VCaP (cell line): ENCODE measurements at regions not wholly inside any gene's neighbourhood (a gene's known extent, or its start where the extent isn't known, plus 50 kb on each side); places are given as distances from the start of the nearest gene placed in this dataset.
"Not testable (repeated sequence)": the region's sequence is repeated elsewhere in the genome, so short reads cannot be mapped to it uniquely, and the experiment has no call there.

Experiments used
- H3K27ac ChIP-seq: fragments of 450-650 bp; 2 replicates; pipeline ENCODE4 v1.5.1; 2017
- CTCF ChIP-seq: fragments of 450-650 bp; conservative IDR thresholded peaks from 2 replicates; pipeline ENCODE4 v1.5.1; 2017; ENCODE audit warnings: mild to moderate bottlenecking, moderate library complexity

DNA sequence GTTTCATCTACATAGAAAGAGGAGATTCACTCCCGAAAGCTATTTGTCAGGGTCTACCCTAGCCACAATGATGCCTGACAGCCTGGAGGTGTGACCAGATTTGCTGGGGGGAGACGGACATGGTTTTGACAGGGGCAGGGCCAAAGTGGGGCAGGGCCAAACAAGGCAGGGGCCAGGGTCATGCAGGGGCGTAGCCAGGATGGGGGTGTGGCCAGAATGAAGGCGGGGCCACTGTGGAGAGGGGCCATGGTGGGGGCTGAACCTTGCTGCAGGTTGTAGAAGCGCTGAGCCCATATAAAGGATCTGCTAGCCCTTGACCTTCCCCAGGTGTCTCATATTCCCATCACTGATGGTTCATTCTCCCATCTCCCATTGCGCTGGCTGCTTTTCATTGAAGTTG, 184.1 kb upstream of the SULF2 start:
- no peak for TF ChIP-seq CTCF
- H3K27ac ChIP-seq = no peak overlapping the region

- no peak overlapping the region for H3K27ac ChIP-seq
- no peak for TF ChIP-seq CTCF
These were observed 183.4 kb upstream of the SULF2 start for GRCh38 chr20:47968541-47969310.

DNA sequence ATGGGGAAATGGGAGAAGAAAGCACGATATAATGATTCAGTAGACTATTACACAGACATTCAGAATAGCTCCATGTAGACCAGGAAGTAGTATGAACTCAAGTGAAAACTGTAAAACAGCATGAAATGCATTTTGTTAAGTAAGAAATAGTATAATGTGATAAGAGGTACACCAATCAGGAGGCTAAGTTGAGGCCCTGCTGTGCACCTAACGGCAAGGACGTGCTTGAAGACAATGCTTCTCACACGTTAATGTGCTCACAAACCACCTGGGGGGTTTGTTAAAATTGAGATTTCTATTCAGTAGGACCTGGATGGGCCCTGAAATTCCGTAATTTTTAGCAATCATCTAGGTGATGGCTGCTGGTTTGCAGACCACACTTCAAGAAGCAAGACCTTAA, 178.9 kb upstream of the SULF2 start:
- no peak for TF ChIP-seq CTCF

GRCh38 chr20:47963022-47963421, 177.7 kb upstream of the SULF2 start:
- TF ChIP-seq CTCF = no peak
- no peak overlapping the region for H3K27ac ChIP-seq

More for the DNA sequence above, 178.9 kb upstream of the SULF2 start:
- H3K27ac ChIP-seq = no peak overlapping the region

DNA sequence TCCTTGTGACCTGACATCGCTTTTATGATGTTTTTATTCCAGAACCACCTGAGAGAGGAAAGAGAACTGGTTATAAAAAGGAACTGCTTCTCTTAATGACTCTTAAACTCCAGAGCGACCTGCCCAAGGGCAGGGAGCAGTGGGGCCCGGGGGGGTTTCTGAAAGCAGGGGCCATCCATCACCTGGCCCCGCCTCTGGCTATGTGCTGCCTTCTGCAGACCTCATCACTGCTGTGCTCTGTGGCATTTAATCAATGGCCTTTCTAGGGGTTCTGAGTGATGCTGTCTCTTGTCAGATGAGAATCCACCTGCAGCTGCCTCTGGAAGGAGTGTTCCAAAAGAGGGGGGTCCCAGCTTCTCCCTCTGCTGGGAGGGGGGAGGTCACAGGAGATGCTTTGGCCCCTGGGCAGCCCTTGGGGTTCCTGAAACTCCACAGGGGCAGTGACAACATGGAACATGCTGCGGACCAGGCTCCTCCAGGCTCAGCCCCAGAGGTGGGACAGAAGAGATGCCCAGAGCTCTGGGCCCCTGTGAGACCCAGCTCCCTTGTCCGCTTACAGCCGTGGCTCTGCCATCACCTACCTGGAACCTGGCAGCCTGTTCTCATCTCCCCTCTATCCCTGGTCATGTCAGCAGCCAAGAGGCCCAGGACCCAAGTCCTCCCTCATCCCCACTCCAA, 177.1 kb upstream of the SULF2 start:
- no peak for TF ChIP-seq CTCF
- H3K27ac ChIP-seq = no peak overlapping the region

- TF ChIP-seq CTCF = no peak
- no peak overlapping the region for H3K27ac ChIP-seq
These were observed 175.7 kb upstream of the SULF2 start for GRCh38 chr20:47960769-47961541.

- no peak overlapping the region for H3K27ac ChIP-seq
- no peak for TF ChIP-seq CTCF
These were observed 175.0 kb upstream of the SULF2 start for GRCh38 chr20:47960277-47960676.

GRCh38 chr20:47957989-47958801, 172.9 kb upstream of the SULF2 start:
- H3K27ac ChIP-seq = not testable (repeated sequence)
